ENCODE measurements at regions not wholly inside any gene's neighbourhood (a gene's known extent, or its start where the extent isn't known, plus 50 kb on each side); places are given as distances from the start of the nearest gene placed in this dataset.
"Not testable (repeated sequence)": the region's sequence is repeated elsewhere in the genome, so short reads cannot be mapped to it uniquely, and the experiment has no call there.

GRCh38 chr7:91463330-91463729, 199.1 kb downstream of the FZD1 start:
- Mint-ChIP-seq H3K4me1 (no peaks in the 10 kb centered on the region), H3K9me3 (no peaks in the 10 kb centered on the region), H3K4me3 (no peak overlapping the region), H3K36me3 (ENCODE audit: low read depth) (no peaks in the 10 kb centered on the region), H3K27me3 (no peaks in the 10 kb centered on the region), H3K27ac (no peak overlapping the region)
- ChIA-PET POLR2A (no interaction called here), CTCF (no interaction called here)
- DNase-seq, result no peak

- ChIA-PET POLR2A (no interaction called here), CTCF (no interaction called here)
- no peaks in the 10 kb centered on the region for H3K27me3 Mint-ChIP-seq
- no peak overlapping the region for H3K4me3 Mint-ChIP-seq
- no peaks in the 10 kb centered on the region for H3K36me3 Mint-ChIP-seq (ENCODE audit: low read depth)
- no peak for DNase-seq
- no peaks in the 10 kb centered on the region for H3K4me1 Mint-ChIP-seq
- H3K27ac Mint-ChIP-seq, result no peak overlapping the region
- no peaks in the 10 kb centered on the region for H3K9me3 Mint-ChIP-seq
Observed at GRCh38 chr7:91465595-91466061, 201.4 kb downstream of the FZD1 start.

- Mint-ChIP-seq H3K27me3 (no peaks in the 10 kb centered on the region), H3K9me3 (peaks cover 3% of the 10 kb centered on the region)
- no peak for DNase-seq
Observed at GRCh38 chr7:91468256-91468655, 204.0 kb downstream of the FZD1 start.

GRCh38 chr7:91473619-91474018, 209.4 kb downstream of the FZD1 start:
- no peaks in the 10 kb centered on the region for H3K36me3 Mint-ChIP-seq (ENCODE audit: low read depth)
- POLR2A ChIA-PET, result no interaction called here
- peaks cover 12% of the 10 kb centered on the region for H3K9me3 Mint-ChIP-seq
- H3K27me3 Mint-ChIP-seq, result no peaks in the 10 kb centered on the region
- no peak for DNase-seq
- H3K4me1 Mint-ChIP-seq, result no peaks in the 10 kb centered on the region
- CTCF ChIA-PET, result no interaction called here
- H3K27ac Mint-ChIP-seq, result no peak overlapping the region
- H3K4me3 Mint-ChIP-seq, result no peak overlapping the region

More at GRCh38 chr7:91468256-91468655, 204.0 kb downstream of the FZD1 start:
- ChIA-PET CTCF (no interaction called here), POLR2A (no interaction called here)
- H3K4me1 Mint-ChIP-seq, result no peaks in the 10 kb centered on the region
- H3K27ac Mint-ChIP-seq, result no peak overlapping the region
- no peaks in the 10 kb centered on the region for H3K36me3 Mint-ChIP-seq (ENCODE audit: low read depth)
- H3K4me3 Mint-ChIP-seq, result no peak overlapping the region

- no peak overlapping the region for H3K27ac Mint-ChIP-seq
- no peaks in the 10 kb centered on the region for H3K27me3 Mint-ChIP-seq
- ChIA-PET CTCF (no interaction called here), POLR2A (no interaction called here)
- peaks cover 12% of the 10 kb centered on the region for H3K9me3 Mint-ChIP-seq
- H3K4me1 Mint-ChIP-seq, result no peaks in the 10 kb centered on the region
- H3K4me3 Mint-ChIP-seq, result no peak overlapping the region
- no peak for DNase-seq
- no peaks in the 10 kb centered on the region for H3K36me3 Mint-ChIP-seq (ENCODE audit: low read depth)
Observed at GRCh38 chr7:91474074-91474473, 209.8 kb downstream of the FZD1 start.

- POLR2A ChIA-PET; H3K27ac Mint-ChIP-seq; DNase-seq; H3K36me3 Mint-ChIP-seq (ENCODE audit: low read depth); H3K27me3 Mint-ChIP-seq; CTCF ChIA-PET; H3K9me3 Mint-ChIP-seq; H3K4me3 Mint-ChIP-seq; H3K4me1 Mint-ChIP-seq: not testable (repeated sequence)
Observed at GRCh38 chr7:91480470-91480869, 216.2 kb downstream of the FZD1 start.

- Mint-ChIP-seq H3K4me3 (no peak overlapping the region), H3K4me1 (no peaks in the 10 kb centered on the region), H3K27ac (no peak overlapping the region), H3K36me3 (ENCODE audit: low read depth) (no peaks in the 10 kb centered on the region), H3K9me3 (peaks cover 7% of the 10 kb centered on the region), H3K27me3 (no peaks in the 10 kb centered on the region)
- POLR2A ChIA-PET, result no interaction called here
- CTCF ChIA-PET, result no interaction called here
- DNase-seq, result no peak
Observed at GRCh38 chr7:91491868-91492267, 227.6 kb downstream of the FZD1 start.

GRCh38 chr7:91492317-91492716, 228.1 kb downstream of the FZD1 start:
- H3K27ac Mint-ChIP-seq, result no peak overlapping the region
- CTCF ChIA-PET, result no interaction called here
- no peaks in the 10 kb centered on the region for H3K36me3 Mint-ChIP-seq (ENCODE audit: low read depth)
- peaks cover 7% of the 10 kb centered on the region for H3K9me3 Mint-ChIP-seq
- no peak for DNase-seq
- POLR2A ChIA-PET, result no interaction called here
- no peaks in the 10 kb centered on the region for H3K27me3 Mint-ChIP-seq
- H3K4me3 Mint-ChIP-seq, result no peak overlapping the region
- H3K4me1 Mint-ChIP-seq, result no peaks in the 10 kb centered on the region

- Mint-ChIP-seq H3K36me3 (ENCODE audit: low read depth) (no peaks in the 10 kb centered on the region), H3K4me1 (no peaks in the 10 kb centered on the region), H3K27ac (no peak overlapping the region), H3K4me3 (no peak overlapping the region), H3K27me3 (no peaks in the 10 kb centered on the region), H3K9me3 (peaks cover 4% of the 10 kb centered on the region)
- POLR2A ChIA-PET, result no interaction called here
- CTCF ChIA-PET, result no interaction called here
- DNase-seq, result no peak
Observed at GRCh38 chr7:91492773-91493172, 228.5 kb downstream of the FZD1 start.

GRCh38 chr7:91494450-91494849, 230.2 kb downstream of the FZD1 start:
- peaks cover 4% of the 10 kb centered on the region for H3K9me3 Mint-ChIP-seq
- H3K27me3 Mint-ChIP-seq, result no peaks in the 10 kb centered on the region
- DNase-seq, result no peak
- H3K27ac Mint-ChIP-seq, result no peak overlapping the region
- H3K4me3 Mint-ChIP-seq, result no peak overlapping the region
- ChIA-PET CTCF (no interaction called here), POLR2A (no interaction called here)
- no peaks in the 10 kb centered on the region for H3K36me3 Mint-ChIP-seq (ENCODE audit: low read depth)
- H3K4me1 Mint-ChIP-seq, result no peaks in the 10 kb centered on the region

GRCh38 chr7:91496251-91496820, 232.1 kb downstream of the FZD1 start:
- CTCF ChIA-PET, result no interaction called here
- Mint-ChIP-seq H3K36me3 (ENCODE audit: low read depth) (no peaks in the 10 kb centered on the region), H3K4me3 (no peak overlapping the region), H3K27me3 (no peaks in the 10 kb centered on the region), H3K27ac (no peak overlapping the region), H3K9me3 (no peaks in the 10 kb centered on the region), H3K4me1 (no peaks in the 10 kb centered on the region)
- no peak for DNase-seq
- POLR2A ChIA-PET, result no interaction called here

GRCh38 chr7:91497277-91497676, 233.0 kb downstream of the FZD1 start:
- DNase-seq; CTCF ChIA-PET; H3K4me1 Mint-ChIP-seq; H3K4me3 Mint-ChIP-seq; H3K9me3 Mint-ChIP-seq; H3K36me3 Mint-ChIP-seq (ENCODE audit: low read depth); H3K27me3 Mint-ChIP-seq; POLR2A ChIA-PET; H3K27ac Mint-ChIP-seq: not testable (repeated sequence)

- no peak overlapping the region for H3K4me3 Mint-ChIP-seq
- ChIA-PET CTCF (no interaction called here), POLR2A (no interaction called here)
- DNase-seq, result no peak
- no peak overlapping the region for H3K27ac Mint-ChIP-seq
- H3K9me3 Mint-ChIP-seq, result no peaks in the 10 kb centered on the region
- no peaks in the 10 kb centered on the region for H3K4me1 Mint-ChIP-seq
- no peaks in the 10 kb centered on the region for H3K27me3 Mint-ChIP-seq
- H3K36me3 Mint-ChIP-seq (ENCODE audit: low read depth), result no peaks in the 10 kb centered on the region
Observed at GRCh38 chr7:91503934-91504555, 239.8 kb downstream of the FZD1 start.

- no peak overlapping the region for H3K4me3 Mint-ChIP-seq
- DNase-seq, result no peak
- no peaks in the 10 kb centered on the region for H3K4me1 Mint-ChIP-seq
- H3K27me3 Mint-ChIP-seq, result no peaks in the 10 kb centered on the region
- no peaks in the 10 kb centered on the region for H3K9me3 Mint-ChIP-seq
- no peaks in the 10 kb centered on the region for H3K36me3 Mint-ChIP-seq (ENCODE audit: low read depth)
- ChIA-PET POLR2A (no interaction called here), CTCF (no interaction called here)
- no peak overlapping the region for H3K27ac Mint-ChIP-seq
Observed at GRCh38 chr7:91504919-91505318, 240.7 kb downstream of the FZD1 start.
